ENCODE measurements at regions not wholly inside any gene's neighbourhood (a gene's known extent, or its start where the extent isn't known, plus 50 kb on each side); places are given as distances from the start of the nearest gene placed in this dataset.

DNA sequence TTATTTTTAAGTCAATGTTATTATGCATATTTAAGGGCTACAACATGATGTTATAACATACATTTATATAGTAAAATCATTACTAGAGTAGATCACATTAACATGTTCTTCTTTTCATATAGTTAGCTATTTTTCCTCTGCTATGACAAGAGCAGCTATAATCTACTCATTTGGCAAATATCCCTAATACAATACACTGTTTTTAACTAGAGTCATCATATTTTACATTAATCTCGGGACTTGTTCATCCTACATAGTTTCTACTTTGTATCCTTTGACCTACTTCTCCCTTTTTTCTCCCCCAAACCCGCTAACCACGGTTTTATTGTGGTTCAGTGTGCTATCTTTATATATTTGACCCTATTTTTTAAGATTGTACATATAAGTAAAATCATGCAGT lies 249.0 kb downstream of the EPM2A start:
- WGBS, 2 experiments (ENCODE audit: extremely low coverage in 1 of 2, insufficient coverage in 1 of 2, insufficient read length in 1 of 2, insufficient replicate concordance in 2 of 2, low coverage in 1 of 2, low lambda C conversion rate in 2 of 2, missing lambda C conversion rate in 1 of 2): 89% methylated on average over 3 of the region's 3 CpGs; no CpG with 5 or more reads in 1 of the 2 experiments
- no peak overlapping the region for H2BK15ac ChIP-seq (ENCODE audit: low read length)
- H4K5ac ChIP-seq (ENCODE audit: insufficient read length, low read depth, low read length): no peak overlapping the region
- no peak overlapping the region for H3K14ac ChIP-seq (ENCODE audit: insufficient read length)
- no peak overlapping the region for H2BK5ac ChIP-seq (ENCODE audit: low read depth, low read length)
- no peaks in the 10 kb centered on the region for H3K4me1 ChIP-seq (replicated peaks in 1 of 4; ENCODE audit: control insufficient read depth in 3 of 4, insufficient read depth in 4 of 4, low read length in 3 of 4)
- no peaks in the 10 kb centered on the region for H3K9me3 ChIP-seq (ENCODE audit: insufficient read depth in 2 of 2, low read depth in 1 of 2, low read length in 1 of 2)
- H3K4ac ChIP-seq (replicated peaks; ENCODE audit: insufficient read length, low read depth, low read length): no peak overlapping the region
- no peaks in the 10 kb centered on the region for H3K79me2 ChIP-seq (ENCODE audit: control insufficient read depth in 1 of 2, insufficient read depth in 2 of 2, low read length in 2 of 2)
- H3K27ac ChIP-seq (ENCODE audit: low read depth, low read length): no peak overlapping the region
- H4K91ac ChIP-seq (replicated peaks; ENCODE audit: insufficient read length, low read length): no peak overlapping the region
- no peak overlapping the region for H2BK12ac ChIP-seq (ENCODE audit: low read depth, low read length)
- no peaks in the 10 kb centered on the region for H3K23me2 ChIP-seq (ENCODE audit: low read depth, low read length)
- H4K8ac ChIP-seq (ENCODE audit: extremely low read depth, insufficient read depth, low read length): no peak overlapping the region
- FAIRE-seq (no peak), DNase-seq (ENCODE audit: low read depth in 1 of 2, low spot score in 2 of 2) (no peak)
- POLR2A ChIA-PET (ENCODE audit: partially characterized antibody): no interaction called here
- H3K56ac ChIP-seq (replicated peaks; ENCODE audit: insufficient read length, low read depth, low read length): no peak overlapping the region
- no peak overlapping the region for H3K4me2 ChIP-seq (ENCODE audit: insufficient read depth in 1 of 2, low read depth in 2 of 2, low read length in 2 of 2)
- H2AK5ac ChIP-seq (ENCODE audit: low read depth, low read length): no peak overlapping the region
- H3K18ac ChIP-seq (ENCODE audit: extremely low read depth, low read length): no peak overlapping the region
- H2AFZ ChIP-seq (ENCODE audit: low read length): no peak overlapping the region
- H3K36me3 ChIP-seq (ENCODE audit: control insufficient read depth in 2 of 4, insufficient read depth in 4 of 4, low read length in 3 of 4): no peaks in the 10 kb centered on the region
- no peak overlapping the region for H3K4me3 ChIP-seq (ENCODE audit: extremely low read depth in 1 of 4, insufficient read depth in 2 of 4, low read depth in 3 of 4, low read length in 4 of 4)
- H4K20me1 ChIP-seq (replicated peaks in 1 of 2; ENCODE audit: control insufficient read depth in 1 of 2, insufficient read depth in 2 of 2, low read length in 2 of 2): no peaks in the 10 kb centered on the region
- CTCF ChIA-PET (ENCODE audit: partially characterized antibody): interaction anchor here (1.8 kb wide), 1 partner anchor 22 kb away, joined by 4 read pairs; no protein-coding TSS in a partner anchor
- no peak overlapping the region for H2BK120ac ChIP-seq (replicated peaks; ENCODE audit: low read depth, low read length)
- H2BK20ac ChIP-seq (ENCODE audit: low read length): no peak overlapping the region
- H3K27me3 ChIP-seq (replicated peaks in 1 of 4; ENCODE audit: control insufficient read depth in 3 of 4, extremely low read depth in 1 of 4, insufficient read depth in 3 of 4, low read length in 3 of 4): no peaks in the 10 kb centered on the region
- H3K9ac ChIP-seq (replicated peaks in 1 of 4; ENCODE audit: extremely low read depth in 1 of 4, low read depth in 3 of 4, low read length in 3 of 4): no peak overlapping the region
- no peak overlapping the region for H3K23ac ChIP-seq (ENCODE audit: insufficient read length)
- no peaks in the 10 kb centered on the region for H3K79me1 ChIP-seq (ENCODE audit: low read depth, low read length)
- no peak for TF ChIP-seq KDM5A (IDR thresholded peaks at IDR 0.05; ENCODE audit: low read length)
- TF ChIP-seq E2F6 (IDR thresholded peaks at IDR 0.05): no peak
- TF ChIP-seq POLR2AphosphoS5 (IDR thresholded peaks at IDR 0.05; ENCODE audit: low read depth, low read length): no peak
- no peak for TF ChIP-seq ATF3 (IDR thresholded peaks at IDR 0.05; ENCODE audit: insufficient read depth, low read depth, low read length)
- TF ChIP-seq BCL11A (IDR thresholded peaks at IDR 0.05; ENCODE audit: low read depth in 2 of 2, low read length in 2 of 2): no peak
- TF ChIP-seq GTF2F1 (IDR thresholded peaks at IDR 0.05; ENCODE audit: borderline replicate concordance, low read depth, low read length): no peak
- no peak for TF ChIP-seq CREB1 (IDR thresholded peaks at IDR 0.05)
- TF ChIP-seq EGR1 (IDR thresholded peaks at IDR 0.05; ENCODE audit: borderline replicate concordance, low read depth, low read length): no peak
- TF ChIP-seq SP4 (IDR thresholded peaks at IDR 0.05; ENCODE audit: low read length): no peak
- no peak for TF ChIP-seq TAF7 (optimal IDR thresholded peaks at IDR 0.05; ENCODE audit: borderline replicate concordance, low read depth, low read length)
- TF ChIP-seq SUZ12 (IDR thresholded peaks at IDR 0.05; ENCODE audit: low read length): no peak
- TF ChIP-seq FOSL1 (IDR thresholded peaks at IDR 0.05; ENCODE audit: insufficient read depth, low read depth, low read length): no peak
- no peak for TF ChIP-seq TBP (IDR thresholded peaks at IDR 0.05; ENCODE audit: low read depth, low read length)
- TF ChIP-seq SRF (IDR thresholded peaks at IDR 0.05; ENCODE audit: low read depth, low read length): no peak
- no peak for TF ChIP-seq JUND (IDR thresholded peaks at IDR 0.05; ENCODE audit: low read length)

Measured in H1 (cell line).